ENCODE measurements at regions not wholly inside any gene's neighbourhood (a gene's known extent, or its start where the extent isn't known, plus 50 kb on each side); places are given as distances from the start of the nearest gene placed in this dataset.

DNA sequence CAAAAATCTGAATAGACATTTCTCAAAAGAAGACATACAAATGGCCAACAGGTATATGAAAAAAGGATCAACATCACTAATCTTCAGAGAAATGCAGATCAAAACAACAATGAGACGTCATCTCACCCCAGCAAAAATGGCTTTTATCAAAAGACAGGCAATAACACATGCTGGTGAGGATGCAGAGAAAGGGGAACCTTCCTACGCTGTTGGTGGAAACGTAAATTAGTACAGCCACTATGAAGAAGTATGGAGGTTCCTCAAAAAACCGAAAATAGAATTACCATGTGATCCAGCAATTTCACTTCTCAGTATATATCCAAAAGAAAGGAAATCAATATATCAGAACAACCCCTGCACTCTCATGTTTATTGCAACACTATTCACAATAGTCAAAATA is 65.1 kb upstream of the ATP1B1 start:
- TF ChIP-seq, protein P1, sequence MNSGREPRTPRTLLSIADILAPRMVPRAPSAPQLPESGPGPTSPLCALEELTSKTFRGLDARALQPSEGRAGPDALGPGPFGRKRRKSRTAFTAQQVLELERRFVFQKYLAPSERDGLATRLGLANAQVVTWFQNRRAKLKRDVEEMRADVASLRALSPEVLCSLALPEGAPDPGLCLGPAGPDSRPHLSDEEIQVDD (CRISPR knock-in tag; IDR thresholded peaks at IDR 0.05; ENCODE audit: borderline replicate concordance), result no peak
- TF ChIP-seq, protein P2, sequence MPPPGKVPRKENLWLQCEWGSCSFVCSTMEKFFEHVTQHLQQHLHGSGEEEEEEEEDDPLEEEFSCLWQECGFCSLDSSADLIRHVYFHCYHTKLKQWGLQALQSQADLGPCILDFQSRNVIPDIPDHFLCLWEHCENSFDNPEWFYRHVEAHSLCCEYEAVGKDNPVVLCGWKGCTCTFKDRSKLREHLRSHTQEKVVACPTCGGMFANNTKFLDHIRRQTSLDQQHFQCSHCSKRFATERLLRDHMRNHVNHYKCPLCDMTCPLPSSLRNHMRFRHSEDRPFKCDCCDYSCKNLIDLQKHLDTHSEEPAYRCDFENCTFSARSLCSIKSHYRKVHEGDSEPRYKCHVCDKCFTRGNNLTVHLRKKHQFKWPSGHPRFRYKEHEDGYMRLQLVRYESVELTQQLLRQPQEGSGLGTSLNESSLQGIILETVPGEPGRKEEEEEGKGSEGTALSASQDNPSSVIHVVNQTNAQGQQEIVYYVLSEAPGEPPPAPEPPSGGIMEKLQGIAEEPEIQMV (CRISPR knock-in tag; IDR thresholded peaks at IDR 0.05; ENCODE audit: low read depth), result no peak
- TF ChIP-seq, protein P3, sequence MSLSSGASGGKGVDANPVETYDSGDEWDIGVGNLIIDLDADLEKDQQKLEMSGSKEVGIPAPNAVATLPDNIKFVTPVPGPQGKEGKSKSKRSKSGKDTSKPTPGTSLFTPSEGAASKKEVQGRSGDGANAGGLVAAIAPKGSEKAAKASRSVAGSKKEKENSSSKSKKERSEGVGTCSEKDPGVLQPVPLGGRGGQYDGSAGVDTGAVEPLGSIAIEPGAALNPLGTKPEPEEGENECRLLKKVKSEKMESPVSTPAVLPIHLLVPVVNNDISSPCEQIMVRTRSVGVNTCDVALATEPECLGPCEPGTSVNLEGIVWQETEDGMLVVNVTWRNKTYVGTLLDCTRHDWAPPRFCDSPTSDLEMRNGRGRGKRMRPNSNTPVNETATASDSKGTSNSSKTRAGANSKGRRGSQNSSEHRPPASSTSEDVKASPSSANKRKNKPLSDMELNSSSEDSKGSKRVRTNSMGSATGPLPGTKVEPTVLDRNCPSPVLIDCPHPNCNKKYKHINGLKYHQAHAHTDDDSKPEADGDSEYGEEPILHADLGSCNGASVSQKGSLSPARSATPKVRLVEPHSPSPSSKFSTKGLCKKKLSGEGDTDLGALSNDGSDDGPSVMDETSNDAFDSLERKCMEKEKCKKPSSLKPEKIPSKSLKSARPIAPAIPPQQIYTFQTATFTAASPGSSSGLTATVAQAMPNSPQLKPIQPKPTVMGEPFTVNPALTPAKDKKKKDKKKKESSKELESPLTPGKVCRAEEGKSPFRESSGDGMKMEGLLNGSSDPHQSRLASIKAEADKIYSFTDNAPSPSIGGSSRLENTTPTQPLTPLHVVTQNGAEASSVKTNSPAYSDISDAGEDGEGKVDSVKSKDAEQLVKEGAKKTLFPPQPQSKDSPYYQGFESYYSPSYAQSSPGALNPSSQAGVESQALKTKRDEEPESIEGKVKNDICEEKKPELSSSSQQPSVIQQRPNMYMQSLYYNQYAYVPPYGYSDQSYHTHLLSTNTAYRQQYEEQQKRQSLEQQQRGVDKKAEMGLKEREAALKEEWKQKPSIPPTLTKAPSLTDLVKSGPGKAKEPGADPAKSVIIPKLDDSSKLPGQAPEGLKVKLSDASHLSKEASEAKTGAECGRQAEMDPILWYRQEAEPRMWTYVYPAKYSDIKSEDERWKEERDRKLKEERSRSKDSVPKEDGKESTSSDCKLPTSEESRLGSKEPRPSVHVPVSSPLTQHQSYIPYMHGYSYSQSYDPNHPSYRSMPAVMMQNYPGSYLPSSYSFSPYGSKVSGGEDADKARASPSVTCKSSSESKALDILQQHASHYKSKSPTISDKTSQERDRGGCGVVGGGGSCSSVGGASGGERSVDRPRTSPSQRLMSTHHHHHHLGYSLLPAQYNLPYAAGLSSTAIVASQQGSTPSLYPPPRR (CRISPR knock-in tag; IDR thresholded peaks at IDR 0.05; ENCODE audit: borderline replicate concordance), result no peak
- no peak for TF ChIP-seq SIN3A (IDR thresholded peaks at IDR 0.05; ENCODE audit: borderline replicate concordance, low read depth, low read length)
- no peak for TF ChIP-seq ZMYM2 (CRISPR knock-in tag; IDR thresholded peaks at IDR 0.05)
- no peak for TF ChIP-seq POLR2AphosphoS5 (IDR thresholded peaks at IDR 0.05; ENCODE audit: low read depth, low read length)
- no peak for TF ChIP-seq ZNF567 (CRISPR knock-in tag; IDR thresholded peaks at IDR 0.05; ENCODE audit: borderline replicate concordance)
